ENCODE measurements at regions not wholly inside any gene's neighbourhood (a gene's known extent, or its start where the extent isn't known, plus 50 kb on each side); places are given as distances from the start of the nearest gene placed in this dataset.

DNA sequence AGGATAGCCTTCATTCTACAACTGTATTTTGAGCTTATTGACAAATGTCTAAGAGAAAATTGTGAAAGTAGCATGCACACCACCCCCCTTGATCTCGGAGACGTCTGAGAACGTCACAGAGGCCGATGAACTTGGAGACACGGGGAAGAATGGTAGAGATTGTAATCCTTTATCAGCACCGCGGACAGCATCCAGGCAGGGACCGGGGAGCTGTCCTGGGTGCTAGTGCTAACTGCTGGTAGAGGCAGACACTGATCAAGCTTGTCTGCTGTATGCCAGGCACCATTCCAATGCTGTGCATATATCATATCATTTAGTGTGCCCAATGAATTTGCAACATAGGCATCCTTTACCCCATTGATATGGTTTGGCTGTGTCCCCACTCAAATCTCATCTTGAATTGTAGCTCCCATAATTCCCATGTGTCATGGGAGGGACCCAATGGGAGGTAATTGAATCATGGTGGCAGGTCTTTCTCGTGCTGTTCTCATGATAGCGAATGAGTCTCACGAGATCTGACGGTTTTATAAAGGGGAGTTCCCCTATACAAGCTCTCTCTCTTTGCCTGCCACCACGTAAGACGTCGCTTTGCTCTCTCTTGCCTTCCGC is 98.8 kb downstream of the LHX2 start:
- H3K9me3 ChIP-seq (ENCODE audit: severe bottlenecking) = no peaks in the 10 kb centered on the region
- H3K4me3 ChIP-seq (ENCODE audit: low read depth, low read length) = no peak overlapping the region
- no peak for DNase-seq
- H3K36me3 ChIP-seq = no peaks in the 10 kb centered on the region
- H3K27me3 ChIP-seq (ENCODE audit: insufficient read depth, low read depth, severe bottlenecking) = no peaks in the 10 kb centered on the region
- no peak overlapping the region for H3K27ac ChIP-seq
- no peak for TF ChIP-seq CTCF (IDR thresholded peaks at IDR 0.05; ENCODE audit: low read depth, low read length)

- Histone ChIP-seq H3K27ac (no peak overlapping the region), H3K4me3 (ENCODE audit: low read depth, low read length) (no peak overlapping the region), H3K36me3 (no peaks in the 10 kb centered on the region), H3K27me3 (ENCODE audit: insufficient read depth, low read depth, severe bottlenecking) (no peaks in the 10 kb centered on the region), H3K9me3 (ENCODE audit: severe bottlenecking) (peaks cover 14% of the 10 kb centered on the region)
- no peak for DNase-seq
- no peak for TF ChIP-seq CTCF (IDR thresholded peaks at IDR 0.05; ENCODE audit: low read depth, low read length)
Observed at GRCh38 chr9:124116683-124117363, 105.3 kb downstream of the LHX2 start.

DNA sequence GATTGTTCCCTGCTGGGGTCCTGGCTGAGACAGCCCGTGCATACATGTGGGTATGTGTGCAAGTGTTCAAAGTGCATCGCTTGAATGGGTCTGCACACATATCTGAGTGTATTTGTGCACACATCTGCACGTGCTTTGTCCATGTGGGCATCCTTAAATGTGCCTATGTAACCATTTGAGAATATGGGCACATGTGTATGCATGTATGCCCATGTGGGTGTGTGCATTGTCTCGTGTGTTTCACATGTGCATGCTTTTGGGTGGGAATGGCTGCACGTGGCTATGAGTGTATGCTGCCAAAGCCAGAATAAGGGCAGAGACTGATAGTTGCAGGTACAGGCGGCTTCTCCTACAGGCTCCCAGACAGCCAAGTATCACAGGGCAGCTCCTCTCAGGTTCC is 107.3 kb downstream of the LHX2 start:
- no peak for DNase-seq
- no peak for TF ChIP-seq CTCF (IDR thresholded peaks at IDR 0.05; ENCODE audit: low read depth, low read length)
- H3K27ac ChIP-seq = no peak overlapping the region
- H3K4me3 ChIP-seq (ENCODE audit: low read depth, low read length) = no peak overlapping the region
- no peaks in the 10 kb centered on the region for H3K36me3 ChIP-seq
- peaks cover 14% of the 10 kb centered on the region for H3K9me3 ChIP-seq (ENCODE audit: severe bottlenecking)
- H3K27me3 ChIP-seq (ENCODE audit: insufficient read depth, low read depth, severe bottlenecking) = no peaks in the 10 kb centered on the region

GRCh38 chr9:124120272-124120671 is 108.7 kb downstream of the LHX2 start:
- Histone ChIP-seq H3K4me3 (ENCODE audit: low read depth, low read length) (no peak overlapping the region), H3K27me3 (ENCODE audit: insufficient read depth, low read depth, severe bottlenecking) (no peaks in the 10 kb centered on the region), H3K27ac (no peak overlapping the region), H3K36me3 (no peaks in the 10 kb centered on the region), H3K9me3 (ENCODE audit: severe bottlenecking) (peaks cover 14% of the 10 kb centered on the region)
- no peak for TF ChIP-seq CTCF (IDR thresholded peaks at IDR 0.05; ENCODE audit: low read depth, low read length)
- DNase-seq = no peak

GRCh38 chr9:124121725-124122124 is 110.2 kb downstream of the LHX2 start:
- Histone ChIP-seq H3K27ac (no peak overlapping the region), H3K27me3 (ENCODE audit: insufficient read depth, low read depth, severe bottlenecking) (no peaks in the 10 kb centered on the region), H3K36me3 (no peaks in the 10 kb centered on the region), H3K4me3 (ENCODE audit: low read depth, low read length) (no peak overlapping the region), H3K9me3 (ENCODE audit: severe bottlenecking) (peaks cover 12% of the 10 kb centered on the region)
- DNase-seq = no peak
- TF ChIP-seq CTCF (IDR thresholded peaks at IDR 0.05; ENCODE audit: low read depth, low read length) = no peak

DNA sequence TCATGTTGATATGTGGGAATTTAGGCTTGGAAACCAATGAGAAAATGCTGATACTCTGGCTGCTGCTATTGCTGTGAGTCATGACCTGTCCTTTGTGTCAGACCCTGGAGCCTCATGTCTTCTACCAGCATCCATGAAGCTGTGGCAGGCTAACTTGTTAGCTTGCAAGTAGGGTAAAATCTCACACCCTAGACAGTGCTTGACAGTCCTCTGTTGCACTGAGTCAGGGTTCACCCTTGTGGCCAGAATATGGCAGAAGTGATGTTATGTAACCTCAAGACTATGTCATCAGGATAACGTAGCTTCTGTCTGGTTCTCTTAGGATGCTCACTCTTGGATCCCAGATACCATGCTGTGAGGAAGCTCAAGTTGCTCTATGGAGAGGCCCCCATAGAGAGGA is 110.8 kb downstream of the LHX2 start:
- no peak overlapping the region for H3K4me3 ChIP-seq (ENCODE audit: low read depth, low read length)

More for the DNA sequence above, 110.8 kb downstream of the LHX2 start:
- no peak for TF ChIP-seq CTCF (IDR thresholded peaks at IDR 0.05; ENCODE audit: low read depth, low read length)
- Histone ChIP-seq H3K27ac (no peak overlapping the region), H3K9me3 (ENCODE audit: severe bottlenecking) (peaks cover 6% of the 10 kb centered on the region), H3K36me3 (no peaks in the 10 kb centered on the region), H3K27me3 (ENCODE audit: insufficient read depth, low read depth, severe bottlenecking) (no peaks in the 10 kb centered on the region)
- DNase-seq = no peak
